Vagina (tissue), 2 donors: ENCODE measurements at regions not wholly inside any gene's neighbourhood (a gene's known extent, or its start where the extent isn't known, plus 50 kb on each side); places are given as distances from the start of the nearest gene placed in this dataset.

Experiments used
- CTCF ChIP-seq, 3 experiments: fragments of 450-650 bp in 2 of 3; fragments of 200-600 bp in 1 of 3; sonication (generic) in 1 of 3; IDR thresholded peaks; one replicate each; pipeline ENCODE4 v1.5.1; 2017 to 2019; ENCODE audit warnings: antibody characterized with exemption in 3 of 3, mild to moderate bottlenecking in 2 of 3, moderate library complexity in 2 of 3
- POLR2A ChIP-seq, 2 donors: fragments of 450-650 bp; IDR thresholded peaks; one replicate each; pipeline ENCODE4 v1.6.1; 2017; ENCODE audit warnings: antibody characterized with exemption in 2 of 2, mild to moderate bottlenecking in 2 of 2, moderate library complexity in 2 of 2

DNA sequence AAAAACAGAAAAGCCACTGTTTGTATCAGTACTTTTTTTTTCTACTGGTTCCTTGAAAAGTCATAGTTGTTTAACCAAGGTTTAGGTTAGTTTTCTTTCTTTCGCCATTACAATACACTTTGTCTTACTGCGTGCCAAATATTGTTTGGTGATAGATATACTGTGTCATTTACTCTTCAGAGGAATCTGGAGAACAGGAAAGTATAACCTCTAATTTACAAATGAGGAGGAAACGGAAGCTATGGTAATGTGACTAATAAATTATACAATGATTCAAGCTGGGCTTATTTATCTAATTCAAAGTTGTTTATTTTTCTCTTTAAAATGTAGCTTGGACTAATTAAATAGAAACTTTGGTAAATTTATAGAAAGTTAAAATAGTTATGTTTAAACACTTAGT, 96.2 kb upstream of the ROBO2 start:
- TF ChIP-seq CTCF (IDR thresholded peaks at IDR 0.05) (no peak), POLR2A (IDR thresholded peaks at IDR 0.05) (no peak)
